ENCODE measurements at regions not wholly inside any gene's neighbourhood (a gene's known extent, or its start where the extent isn't known, plus 50 kb on each side); places are given as distances from the start of the nearest gene placed in this dataset.

DNA sequence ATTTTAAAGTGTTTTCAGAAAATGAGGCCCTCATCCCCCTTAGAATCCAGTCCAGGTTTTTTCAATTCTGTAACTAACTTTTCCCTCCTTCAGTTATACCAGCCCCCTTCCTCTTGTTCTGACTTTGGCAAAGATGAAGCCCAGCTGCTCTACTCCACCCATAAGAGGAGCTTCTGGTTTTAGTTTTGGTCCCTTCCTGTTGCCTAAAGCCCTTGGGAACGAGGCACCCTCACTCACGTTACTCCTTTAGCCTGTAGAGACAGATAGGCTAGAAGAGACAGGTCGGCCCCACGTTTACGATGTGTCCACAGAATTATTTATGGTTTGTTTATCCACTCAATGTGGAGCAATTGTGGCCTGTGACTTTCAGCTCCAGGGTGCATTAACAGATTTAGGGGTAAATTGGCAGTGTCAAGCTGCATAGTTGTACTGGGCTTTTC lies 454.2 kb upstream of the TNP1 start:
- peaks cover 0 to 8% of the 10 kb centered on the region in 2 experiments for H3K4me1 ChIP-seq (ENCODE audit: control insufficient read depth in 1 of 2, extremely low read depth in 1 of 2, insufficient read depth in 2 of 2, low read length in 2 of 2)
- no CpG with 5 or more reads among the region's 5 CpGs for WGBS (ENCODE audit: insufficient coverage)
- Mint-ChIP-seq H3K36me3 (peaks cover 12% of the 10 kb centered on the region), H3K4me3 (no peak overlapping the region), H3K27ac (no peak overlapping the region), H3K4me1 (peaks cover 14 to 18% (median 17%) of the 10 kb centered on the region in 3 donors), H3K27me3 (no peaks in the 10 kb centered on the region), H3K9me3 (no peaks in the 10 kb centered on the region)
- DNase-seq: no peak
- H3K27ac ChIP-seq (ENCODE audit: low read length): no peak overlapping the region
- no peaks in the 10 kb centered on the region for H3K27me3 ChIP-seq (replicated peaks in 1 of 2; ENCODE audit: control insufficient read depth in 2 of 2, extremely low read depth in 1 of 2, insufficient read depth in 2 of 2, low read length in 1 of 2)
- no peaks in the 10 kb centered on the region for H3K9me3 ChIP-seq
- no peaks in the 10 kb centered on the region for H3K36me3 ChIP-seq (ENCODE audit: control insufficient read depth in 2 of 2, extremely low read depth in 1 of 2, insufficient read depth in 1 of 2, low read length in 1 of 2)
- H3K4me3 ChIP-seq (ENCODE audit: control insufficient read depth in 1 of 2, extremely low read depth in 1 of 2, low read length in 1 of 2): no peak overlapping the region
- ATAC-seq (replicated peaks in 1 of 4): no peak
- ChIA-PET POLR2A (interaction anchor here in 1 of 2 donors (0.6 kb wide), 1 partner anchor 13 kb away, joined by 4 read pairs; no protein-coding TSS in a partner anchor), CTCF (no interaction called here)

- CTCF ChIA-PET: no interaction called here
- POLR2A ChIA-PET: no interaction called here
Measured at GRCh38 chr2:217313386-217313785, 453.5 kb upstream of the TNP1 start.

GRCh38 chr2:217309056-217309455 lies 449.2 kb upstream of the TNP1 start:
- ChIA-PET POLR2A (no interaction called here), CTCF (no interaction called here)
- Mint-ChIP-seq H3K27me3 (peaks cover 0 to 7% of the 10 kb centered on the region in 2 donors), H3K9me3 (no peaks in the 10 kb centered on the region), H3K4me3 (no peak overlapping the region), H3K36me3 (peaks cover 14% of the 10 kb centered on the region), H3K27ac (no peak overlapping the region), H3K4me1 (no peaks in the 10 kb centered on the region)
- DNase-seq: no peak
- no peaks in the 10 kb centered on the region for H3K9me3 ChIP-seq
- no peak for ATAC-seq (replicated peaks in 1 of 4)
- H3K27ac ChIP-seq (ENCODE audit: low read length): no peak overlapping the region
- H3K4me1 ChIP-seq (ENCODE audit: control insufficient read depth in 1 of 2, extremely low read depth in 1 of 2, insufficient read depth in 2 of 2, low read length in 2 of 2): no peaks in the 10 kb centered on the region
- WGBS (ENCODE audit: insufficient coverage): 96% methylated on average over 4 of the region's 4 CpGs
- H3K4me3 ChIP-seq (ENCODE audit: control insufficient read depth in 1 of 2, extremely low read depth in 1 of 2, low read length in 1 of 2): no peak overlapping the region
- H3K36me3 ChIP-seq (ENCODE audit: control insufficient read depth in 2 of 2, extremely low read depth in 1 of 2, insufficient read depth in 1 of 2, low read length in 1 of 2): no peaks in the 10 kb centered on the region
- no peaks in the 10 kb centered on the region for H3K27me3 ChIP-seq (replicated peaks in 1 of 2; ENCODE audit: control insufficient read depth in 2 of 2, extremely low read depth in 1 of 2, insufficient read depth in 2 of 2, low read length in 1 of 2)

More at GRCh38 chr2:217313386-217313785, 453.5 kb upstream of the TNP1 start:
- H3K27me3 ChIP-seq (replicated peaks in 1 of 2; ENCODE audit: control insufficient read depth in 2 of 2, extremely low read depth in 1 of 2, insufficient read depth in 2 of 2, low read length in 1 of 2): no peaks in the 10 kb centered on the region
- WGBS (ENCODE audit: insufficient coverage): 80% methylated on average over 1 of the region's 4 CpGs
- DNase-seq (no peak), ATAC-seq (replicated peaks in 1 of 4) (no peak)
- no peaks in the 10 kb centered on the region for H3K9me3 ChIP-seq
- no peak overlapping the region for H3K27ac ChIP-seq (ENCODE audit: low read length)
- no peak overlapping the region for H3K4me3 ChIP-seq (ENCODE audit: control insufficient read depth in 1 of 2, extremely low read depth in 1 of 2, low read length in 1 of 2)
- no peaks in the 10 kb centered on the region for H3K36me3 ChIP-seq (ENCODE audit: control insufficient read depth in 2 of 2, extremely low read depth in 1 of 2, insufficient read depth in 1 of 2, low read length in 1 of 2)
- peaks cover 0 to 8% of the 10 kb centered on the region in 2 experiments for H3K4me1 ChIP-seq (ENCODE audit: control insufficient read depth in 1 of 2, extremely low read depth in 1 of 2, insufficient read depth in 2 of 2, low read length in 2 of 2)
- no peaks in the 10 kb centered on the region for H3K27me3 Mint-ChIP-seq
- no peak overlapping the region for H3K27ac Mint-ChIP-seq
- H3K36me3 Mint-ChIP-seq: peaks cover 12% of the 10 kb centered on the region
- H3K4me1 Mint-ChIP-seq: peaks cover 14 to 18% (median 17%) of the 10 kb centered on the region in 3 donors
- H3K9me3 Mint-ChIP-seq: no peaks in the 10 kb centered on the region
- no peak overlapping the region for H3K4me3 Mint-ChIP-seq

DNA sequence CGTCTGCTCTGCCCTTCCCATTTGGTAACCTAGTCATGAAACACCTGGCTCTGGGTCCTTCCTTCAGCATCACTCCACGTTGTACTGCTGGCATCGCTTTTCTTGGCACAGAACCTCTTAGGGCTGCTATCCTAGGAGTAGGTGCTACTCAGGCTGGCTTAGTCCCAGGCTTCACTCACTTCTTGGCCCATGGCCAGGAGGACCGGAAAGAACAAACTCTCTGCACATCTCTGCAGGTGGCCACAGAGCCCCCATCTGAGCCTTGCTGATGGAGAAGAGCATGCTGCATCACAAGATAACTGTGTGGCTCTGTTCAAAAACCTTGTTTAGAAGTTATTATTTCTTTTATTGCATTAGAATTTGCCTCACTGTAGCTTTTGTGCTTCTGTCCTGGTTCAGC lies 447.2 kb upstream of the TNP1 start:
- H3K36me3 Mint-ChIP-seq: peaks cover 14% of the 10 kb centered on the region
- no peak overlapping the region for H3K4me3 Mint-ChIP-seq
- H3K27me3 ChIP-seq (replicated peaks in 1 of 2; ENCODE audit: control insufficient read depth in 2 of 2, extremely low read depth in 1 of 2, insufficient read depth in 2 of 2, low read length in 1 of 2): no peaks in the 10 kb centered on the region
- peaks cover 0 to 7% of the 10 kb centered on the region in 2 donors for H3K27me3 Mint-ChIP-seq
- H3K27ac Mint-ChIP-seq: no peak overlapping the region
- ChIA-PET CTCF (no interaction called here), POLR2A (no interaction called here)
- H3K9me3 ChIP-seq: no peaks in the 10 kb centered on the region
- no peak for DNase-seq
- no peak overlapping the region for H3K4me3 ChIP-seq (ENCODE audit: control insufficient read depth in 1 of 2, extremely low read depth in 1 of 2, low read length in 1 of 2)
- H3K4me1 ChIP-seq (ENCODE audit: control insufficient read depth in 1 of 2, extremely low read depth in 1 of 2, insufficient read depth in 2 of 2, low read length in 2 of 2): no peaks in the 10 kb centered on the region
- H3K27ac ChIP-seq (ENCODE audit: low read length): no peak overlapping the region
- no peaks in the 10 kb centered on the region for H3K4me1 Mint-ChIP-seq
- WGBS (ENCODE audit: insufficient coverage): 81% methylated on average over 4 of the region's 4 CpGs
- H3K36me3 ChIP-seq (ENCODE audit: control insufficient read depth in 2 of 2, extremely low read depth in 1 of 2, insufficient read depth in 1 of 2, low read length in 1 of 2): no peaks in the 10 kb centered on the region
- no peak for ATAC-seq (replicated peaks in 1 of 4)
- no peaks in the 10 kb centered on the region for H3K9me3 Mint-ChIP-seq

GRCh38 chr2:217305882-217306281 lies 446.0 kb upstream of the TNP1 start:
- no peaks in the 10 kb centered on the region for H3K9me3 ChIP-seq
- no peaks in the 10 kb centered on the region for H3K36me3 ChIP-seq (ENCODE audit: control insufficient read depth in 2 of 2, extremely low read depth in 1 of 2, insufficient read depth in 1 of 2, low read length in 1 of 2)
- Mint-ChIP-seq H3K9me3 (no peaks in the 10 kb centered on the region), H3K27ac (no peak overlapping the region), H3K4me3 (no peak overlapping the region), H3K36me3 (peaks cover 14% of the 10 kb centered on the region), H3K4me1 (no peaks in the 10 kb centered on the region), H3K27me3 (peaks cover 0 to 7% of the 10 kb centered on the region in 2 donors)
- no peaks in the 10 kb centered on the region for H3K4me1 ChIP-seq (ENCODE audit: control insufficient read depth in 1 of 2, extremely low read depth in 1 of 2, insufficient read depth in 2 of 2, low read length in 2 of 2)
- ChIA-PET CTCF (no interaction called here), POLR2A (no interaction called here)
- H3K27me3 ChIP-seq (replicated peaks in 1 of 2; ENCODE audit: control insufficient read depth in 2 of 2, extremely low read depth in 1 of 2, insufficient read depth in 2 of 2, low read length in 1 of 2): no peaks in the 10 kb centered on the region
- ATAC-seq (replicated peaks in 1 of 4): no peak
- no peak overlapping the region for H3K4me3 ChIP-seq (ENCODE audit: control insufficient read depth in 1 of 2, extremely low read depth in 1 of 2, low read length in 1 of 2)
- H3K27ac ChIP-seq (ENCODE audit: low read length): no peak overlapping the region
- 65% methylated on average over 3 of the region's 3 CpGs for WGBS (ENCODE audit: insufficient coverage)
- DNase-seq: no peak

DNA sequence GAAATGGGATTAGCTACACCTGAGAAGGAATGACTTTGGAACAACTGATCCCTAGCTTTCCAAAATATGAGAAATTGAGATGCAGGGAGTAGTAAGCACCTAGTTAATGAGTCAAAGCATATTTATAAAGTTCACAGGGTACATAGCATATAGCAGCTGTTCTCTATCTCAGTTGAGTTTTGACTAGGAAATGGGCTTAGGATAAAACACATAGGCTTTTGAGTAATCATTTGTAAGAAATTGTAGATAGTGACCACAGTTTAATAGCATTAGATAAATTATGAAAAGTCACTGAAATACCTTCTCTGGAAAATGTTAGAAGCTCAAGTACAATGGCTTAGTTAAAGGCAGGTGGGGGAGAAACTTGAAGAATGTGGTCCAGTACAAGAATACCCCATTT lies 444.7 kb upstream of the TNP1 start:
- DNase-seq (no peak), ATAC-seq (replicated peaks in 1 of 4) (no peak)
- no peaks in the 10 kb centered on the region for H3K36me3 ChIP-seq (ENCODE audit: control insufficient read depth in 2 of 2, extremely low read depth in 1 of 2, insufficient read depth in 1 of 2, low read length in 1 of 2)
- Mint-ChIP-seq H3K36me3 (peaks cover 7% of the 10 kb centered on the region), H3K4me1 (no peaks in the 10 kb centered on the region), H3K9me3 (no peaks in the 10 kb centered on the region), H3K27ac (no peak overlapping the region), H3K4me3 (no peak overlapping the region), H3K27me3 (peaks cover 0 to 9% of the 10 kb centered on the region in 2 donors)
- ChIA-PET CTCF (no interaction called here), POLR2A (no interaction called here)
- H3K4me3 ChIP-seq (ENCODE audit: control insufficient read depth in 1 of 2, extremely low read depth in 1 of 2, low read length in 1 of 2): no peak overlapping the region
- no peaks in the 10 kb centered on the region for H3K27me3 ChIP-seq (replicated peaks in 1 of 2; ENCODE audit: control insufficient read depth in 2 of 2, extremely low read depth in 1 of 2, insufficient read depth in 2 of 2, low read length in 1 of 2)
- no peak overlapping the region for H3K27ac ChIP-seq (ENCODE audit: low read length)
- H3K4me1 ChIP-seq (ENCODE audit: control insufficient read depth in 1 of 2, extremely low read depth in 1 of 2, insufficient read depth in 2 of 2, low read length in 2 of 2): no peaks in the 10 kb centered on the region
- no peaks in the 10 kb centered on the region for H3K9me3 ChIP-seq

GRCh38 chr2:217302856-217303255 lies 443.0 kb upstream of the TNP1 start:
- POLR2A ChIA-PET: no interaction called here
- no peak overlapping the region for H3K4me3 ChIP-seq (ENCODE audit: control insufficient read depth in 1 of 2, extremely low read depth in 1 of 2, low read length in 1 of 2)
- no peaks in the 10 kb centered on the region for H3K4me1 Mint-ChIP-seq
- H3K9me3 ChIP-seq: no peaks in the 10 kb centered on the region
- H3K4me3 Mint-ChIP-seq: no peak overlapping the region
- H3K27ac Mint-ChIP-seq: no peak overlapping the region
- no peaks in the 10 kb centered on the region for H3K36me3 ChIP-seq (ENCODE audit: control insufficient read depth in 2 of 2, extremely low read depth in 1 of 2, insufficient read depth in 1 of 2, low read length in 1 of 2)
- no peak overlapping the region for H3K27ac ChIP-seq (ENCODE audit: low read length)
- H3K27me3 ChIP-seq (replicated peaks in 1 of 2; ENCODE audit: control insufficient read depth in 2 of 2, extremely low read depth in 1 of 2, insufficient read depth in 2 of 2, low read length in 1 of 2): no peaks in the 10 kb centered on the region
- ATAC-seq (replicated peaks in 1 of 4) (no peak), DNase-seq (no peak)
- peaks cover 0 to 8% of the 10 kb centered on the region in 2 donors for H3K27me3 Mint-ChIP-seq
- CTCF ChIA-PET: no interaction called here
- no peaks in the 10 kb centered on the region for H3K4me1 ChIP-seq (ENCODE audit: control insufficient read depth in 1 of 2, extremely low read depth in 1 of 2, insufficient read depth in 2 of 2, low read length in 2 of 2)
- H3K36me3 Mint-ChIP-seq: peaks cover 3% of the 10 kb centered on the region
- 78% methylated on average over 3 of the region's 3 CpGs for WGBS (ENCODE audit: insufficient coverage)
- H3K9me3 Mint-ChIP-seq: no peaks in the 10 kb centered on the region
